Breast epithelium (tissue), 3 donors: ENCODE measurements at regions not wholly inside any gene's neighbourhood (a gene's known extent, or its start where the extent isn't known, plus 50 kb on each side); places are given as distances from the start of the nearest gene placed in this dataset.

Source experiments
- POLR2A ChIP-seq: fragments of 450-650 bp; IDR thresholded peaks from one replicate; pipeline ENCODE4 v1.6.1; 2016; ENCODE audit warnings: antibody characterized with exemption, mild to moderate bottlenecking, moderate library complexity
- TF ChIP-seq, protein P1 (sequence below), 3 donors: fragments of 450-650 bp; IDR thresholded peaks; one replicate each; pipeline ENCODE4 v1.5.1; 2016 to 2017; ENCODE audit warnings: antibody characterized with exemption in 3 of 3, mild to moderate bottlenecking in 3 of 3, moderate library complexity in 3 of 3

DNA sequence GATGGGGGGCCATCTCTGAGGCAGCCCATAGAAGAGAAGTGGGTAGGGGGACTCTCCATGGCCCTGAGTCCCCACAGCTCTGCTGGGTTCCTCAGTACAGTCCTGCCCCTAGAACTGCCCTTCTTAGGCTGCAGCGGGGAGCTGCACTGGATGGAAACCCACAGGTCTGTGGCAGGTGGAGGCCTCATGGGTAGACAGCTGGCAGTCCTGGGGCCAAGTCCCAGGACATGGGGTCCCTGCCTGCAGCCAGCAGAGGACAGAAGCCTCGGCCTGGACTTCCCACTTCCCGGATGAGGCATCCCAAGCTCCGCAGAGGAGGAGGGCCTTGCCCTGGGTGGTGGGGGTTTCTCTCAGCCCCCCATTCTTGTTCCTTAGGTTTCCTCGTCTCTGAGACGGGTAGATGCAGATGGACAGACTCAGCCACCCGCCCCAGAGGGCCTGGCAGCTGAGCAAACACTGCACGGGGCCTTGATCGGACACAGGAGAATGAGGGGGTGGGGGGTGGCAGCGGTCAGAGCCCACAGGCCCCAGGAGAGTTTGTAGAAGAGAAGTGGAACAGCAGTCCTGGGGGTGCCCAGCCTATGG is 153.8 kb downstream of the C9orf50 start:
- no peak for TF ChIP-seq POLR2A
- TF ChIP-seq, protein P1, sequence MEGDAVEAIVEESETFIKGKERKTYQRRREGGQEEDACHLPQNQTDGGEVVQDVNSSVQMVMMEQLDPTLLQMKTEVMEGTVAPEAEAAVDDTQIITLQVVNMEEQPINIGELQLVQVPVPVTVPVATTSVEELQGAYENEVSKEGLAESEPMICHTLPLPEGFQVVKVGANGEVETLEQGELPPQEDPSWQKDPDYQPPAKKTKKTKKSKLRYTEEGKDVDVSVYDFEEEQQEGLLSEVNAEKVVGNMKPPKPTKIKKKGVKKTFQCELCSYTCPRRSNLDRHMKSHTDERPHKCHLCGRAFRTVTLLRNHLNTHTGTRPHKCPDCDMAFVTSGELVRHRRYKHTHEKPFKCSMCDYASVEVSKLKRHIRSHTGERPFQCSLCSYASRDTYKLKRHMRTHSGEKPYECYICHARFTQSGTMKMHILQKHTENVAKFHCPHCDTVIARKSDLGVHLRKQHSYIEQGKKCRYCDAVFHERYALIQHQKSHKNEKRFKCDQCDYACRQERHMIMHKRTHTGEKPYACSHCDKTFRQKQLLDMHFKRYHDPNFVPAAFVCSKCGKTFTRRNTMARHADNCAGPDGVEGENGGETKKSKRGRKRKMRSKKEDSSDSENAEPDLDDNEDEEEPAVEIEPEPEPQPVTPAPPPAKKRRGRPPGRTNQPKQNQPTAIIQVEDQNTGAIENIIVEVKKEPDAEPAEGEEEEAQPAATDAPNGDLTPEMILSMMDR (IDR thresholded peaks at IDR 0.05) = no peak
